Left lung (tissue), 4 donors: ENCODE measurements at regions not wholly inside any gene's neighbourhood (a gene's known extent, or its start where the extent isn't known, plus 50 kb on each side); places are given as distances from the start of the nearest gene placed in this dataset.

ENCODE experiments used
- ATAC-seq: fragments of 200-7000 bp; cut with Tn5 transposase; one replicate; pipeline ENCODE4 v1.9.1; 2020; ENCODE audit warnings: moderate library complexity
- DNase-seq, 4 donors: peaks; one replicate each; pipeline ENCODE4 v3.0.0-alpha.2; 2013 to 2020
- H3K27ac ChIP-seq, 2 donors: fragments of 200-600 bp; sonication (generic) in 1 of 2; one replicate each; pipeline versions ENCODE4 v1.5.0 to v1.8.0; 2020 to 2021
- H3K27me3 ChIP-seq, 2 donors: fragments of 200-600 bp; sonication (generic) in 1 of 2; one replicate each; pipeline versions ENCODE4 v1.5.0 to v1.8.0; 2020 to 2021
- H3K36me3 ChIP-seq, 2 donors: fragments of 200-600 bp; sonication (generic) in 1 of 2; one replicate each; pipeline versions ENCODE4 v1.5.0 to v1.8.0; 2020 to 2021
- H3K4me1 ChIP-seq, 2 donors: fragments of 200-600 bp; one replicate each; pipeline ENCODE4 v1.8.0; 2021
- H3K4me3 ChIP-seq, 2 donors: fragments of 200-600 bp; sonication (generic) in 1 of 2; one replicate each; pipeline versions ENCODE4 v1.5.0 to v1.8.0; 2020 to 2021; ENCODE audit warnings: mild to moderate bottlenecking in 1 of 2
- H3K9me3 ChIP-seq, 2 donors: fragments of 200-600 bp; sonication (generic) in 1 of 2; one replicate each; pipeline versions ENCODE4 v1.5.0 to v1.8.0; 2020 to 2021
- intact Hi-C, 2 donors: fragments of 100-400 bp; cut with DNase I; formaldehyde crosslinking; loops; one replicate each; pipeline versions ENCODE4 v1.11.2 to v1.14.2; 2022
- TF ChIP-seq, protein P1 (sequence below), 2 donors: fragments of 200-600 bp; sonication (generic) in 1 of 2; IDR thresholded peaks; one replicate each; pipeline versions ENCODE4 v1.5.0 to v1.8.0; 2021; ENCODE audit warnings: antibody characterized with exemption in 2 of 2
- donor health status: DM: no; HTN: yes; CAD: no.
- donor health status: DM: no; HTN: no; CAD: no.

DNA sequence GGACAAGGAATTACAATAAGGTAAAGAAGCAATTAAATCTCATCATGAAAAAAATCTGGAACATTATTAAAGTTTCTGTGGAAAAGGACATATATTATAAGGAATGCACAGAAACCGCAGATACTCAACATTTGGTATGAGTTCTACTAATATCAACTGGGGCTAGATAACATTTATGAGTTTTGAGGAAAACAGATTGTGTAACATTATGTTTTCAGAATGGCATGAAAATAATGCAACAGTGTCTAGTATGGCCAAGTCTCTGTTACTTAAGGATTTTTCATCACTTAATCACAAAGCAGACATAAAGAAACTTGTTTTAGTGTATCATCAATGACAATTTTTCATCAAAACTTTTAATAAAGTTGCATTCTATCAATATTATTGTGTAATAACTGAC, 785.0 kb downstream of the GLUD2 start:
- Histone ChIP-seq H3K36me3 (no peaks in the 10 kb centered on the region), H3K27ac (no peak overlapping the region), H3K9me3 (no peaks in the 10 kb centered on the region), H3K27me3 (no peaks in the 10 kb centered on the region), H3K4me3 (no peak overlapping the region), H3K4me1 (no peaks in the 10 kb centered on the region)
- ATAC-seq (no peak), DNase-seq (no peak)
- intact Hi-C loops: no loop called here
- TF ChIP-seq, protein P1, sequence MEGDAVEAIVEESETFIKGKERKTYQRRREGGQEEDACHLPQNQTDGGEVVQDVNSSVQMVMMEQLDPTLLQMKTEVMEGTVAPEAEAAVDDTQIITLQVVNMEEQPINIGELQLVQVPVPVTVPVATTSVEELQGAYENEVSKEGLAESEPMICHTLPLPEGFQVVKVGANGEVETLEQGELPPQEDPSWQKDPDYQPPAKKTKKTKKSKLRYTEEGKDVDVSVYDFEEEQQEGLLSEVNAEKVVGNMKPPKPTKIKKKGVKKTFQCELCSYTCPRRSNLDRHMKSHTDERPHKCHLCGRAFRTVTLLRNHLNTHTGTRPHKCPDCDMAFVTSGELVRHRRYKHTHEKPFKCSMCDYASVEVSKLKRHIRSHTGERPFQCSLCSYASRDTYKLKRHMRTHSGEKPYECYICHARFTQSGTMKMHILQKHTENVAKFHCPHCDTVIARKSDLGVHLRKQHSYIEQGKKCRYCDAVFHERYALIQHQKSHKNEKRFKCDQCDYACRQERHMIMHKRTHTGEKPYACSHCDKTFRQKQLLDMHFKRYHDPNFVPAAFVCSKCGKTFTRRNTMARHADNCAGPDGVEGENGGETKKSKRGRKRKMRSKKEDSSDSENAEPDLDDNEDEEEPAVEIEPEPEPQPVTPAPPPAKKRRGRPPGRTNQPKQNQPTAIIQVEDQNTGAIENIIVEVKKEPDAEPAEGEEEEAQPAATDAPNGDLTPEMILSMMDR (IDR thresholded peaks at IDR 0.05): no peak

DNA sequence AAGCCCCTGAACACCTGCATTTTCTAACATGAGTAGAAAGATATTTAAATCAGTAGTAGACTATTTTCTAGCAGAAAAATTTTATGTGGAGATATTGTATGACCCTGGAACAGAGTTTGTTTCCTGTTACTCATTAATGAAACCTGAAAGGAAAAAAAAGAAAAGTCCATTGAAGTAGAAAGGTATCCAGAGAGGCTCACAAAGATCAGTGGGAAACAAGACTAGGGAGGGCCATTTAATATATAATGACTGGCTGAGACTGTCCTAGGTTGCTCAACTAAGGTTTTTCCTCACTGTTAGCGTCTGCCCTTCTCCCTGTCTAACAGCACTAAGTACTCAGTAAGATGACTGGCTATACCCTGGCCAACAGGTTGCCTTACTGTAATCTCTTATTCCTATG, 788.6 kb downstream of the GLUD2 start:
- intact Hi-C loops: no loop called here
- Histone ChIP-seq H3K36me3 (no peaks in the 10 kb centered on the region), H3K4me3 (no peak overlapping the region), H3K9me3 (no peaks in the 10 kb centered on the region), H3K4me1 (no peaks in the 10 kb centered on the region), H3K27ac (no peak overlapping the region), H3K27me3 (no peaks in the 10 kb centered on the region)
- DNase-seq (no peak), ATAC-seq (no peak)
- TF ChIP-seq, protein P1 (IDR thresholded peaks at IDR 0.05): no peak

DNA sequence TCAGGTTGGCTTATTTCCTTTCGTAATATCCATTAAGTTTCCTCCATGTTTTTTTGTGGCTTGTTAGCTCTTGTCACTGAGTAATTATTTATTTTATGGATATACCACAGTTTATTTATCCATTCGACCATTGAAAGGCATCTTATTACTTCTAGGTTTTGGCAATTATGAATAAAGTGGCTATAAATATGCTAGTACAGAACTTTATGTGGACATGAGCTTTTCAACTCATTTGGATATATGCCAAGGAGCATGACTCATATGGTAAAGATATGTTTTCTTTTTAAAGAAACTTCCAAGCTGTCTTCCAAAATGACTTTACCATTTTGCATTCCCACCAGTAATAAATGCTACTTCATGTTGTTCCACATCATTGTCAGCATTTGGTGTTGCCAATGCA, 803.6 kb downstream of the GLUD2 start:
- Histone ChIP-seq H3K4me1 (no peaks in the 10 kb centered on the region), H3K27me3 (no peaks in the 10 kb centered on the region), H3K9me3 (no peaks in the 10 kb centered on the region), H3K27ac (no peak overlapping the region), H3K4me3 (no peak overlapping the region), H3K36me3 (no peaks in the 10 kb centered on the region)
- intact Hi-C loops: no loop called here
- TF ChIP-seq, protein P1 (IDR thresholded peaks at IDR 0.05): no peak
- DNase-seq: no peak
- no peak for ATAC-seq

DNA sequence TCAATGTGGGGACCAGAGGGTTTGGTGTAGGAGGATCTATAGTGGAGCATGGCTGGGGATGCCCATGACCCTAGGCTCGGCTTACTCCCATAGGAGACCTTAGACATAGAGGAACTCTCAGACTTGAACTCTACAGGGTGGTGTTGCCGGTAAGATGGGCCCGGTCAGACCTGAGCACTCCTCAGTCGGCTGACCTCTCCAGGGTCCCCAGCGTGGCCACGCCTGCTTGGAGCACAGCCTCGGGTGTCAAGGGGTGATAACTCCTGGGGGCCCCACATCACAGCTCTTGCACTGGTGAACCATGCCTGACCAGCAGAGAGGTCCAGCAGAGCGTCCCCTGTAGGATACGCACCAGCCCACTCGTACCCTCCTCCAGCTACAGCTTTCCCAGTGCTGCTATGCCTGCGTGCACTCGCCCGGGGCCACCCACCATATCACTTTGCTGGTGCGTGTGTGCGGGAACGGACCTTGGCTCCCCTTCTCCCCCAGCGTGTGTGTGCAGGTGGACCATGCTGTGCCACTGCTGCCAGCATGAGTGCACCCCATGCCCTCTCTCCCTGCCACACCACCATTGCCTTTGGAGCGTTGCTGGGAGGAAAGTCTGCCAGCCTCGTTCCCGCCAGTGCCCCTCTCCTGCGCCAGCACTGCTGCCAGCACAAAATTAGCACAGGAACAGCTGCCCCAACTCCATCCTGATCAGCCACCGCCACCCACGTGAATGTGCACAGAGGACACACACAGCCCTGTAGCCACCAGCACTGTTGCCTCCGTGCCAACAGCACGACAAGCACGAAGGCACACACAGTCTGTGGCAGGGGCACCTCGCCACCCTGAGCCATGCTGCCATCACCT, 806.6 kb downstream of the GLUD2 start:
- Histone ChIP-seq H3K27me3 (no peaks in the 10 kb centered on the region), H3K4me3 (no peak overlapping the region), H3K36me3 (no peaks in the 10 kb centered on the region), H3K4me1 (no peaks in the 10 kb centered on the region), H3K27ac (no peak overlapping the region), H3K9me3 (no peaks in the 10 kb centered on the region)
- ATAC-seq: no peak
- no peak for DNase-seq
- TF ChIP-seq, protein P1 (IDR thresholded peaks at IDR 0.05): no peak
- intact Hi-C loops: no loop called here

GRCh38 chrX:121854614-121854911, 807.2 kb downstream of the GLUD2 start:
- Histone ChIP-seq H3K27me3 (no peaks in the 10 kb centered on the region), H3K4me3 (no peak overlapping the region), H3K9me3 (no peaks in the 10 kb centered on the region), H3K36me3 (no peaks in the 10 kb centered on the region), H3K4me1 (no peaks in the 10 kb centered on the region), H3K27ac (no peak overlapping the region)
- TF ChIP-seq, protein P1 (IDR thresholded peaks at IDR 0.05): no peak
- DNase-seq (no peak), ATAC-seq (no peak)
- intact Hi-C loops: no loop called here
